ENCODE measurements at regions not wholly inside any gene's neighbourhood (a gene's known extent, or its start where the extent isn't known, plus 50 kb on each side); places are given as distances from the start of the nearest gene placed in this dataset.

- POLR2A ChIA-PET = no interaction called here
- Histone ChIP-seq H3K27ac (ENCODE audit: extremely low read depth, low read depth, low read length) (no peak overlapping the region), H3K9me1 (ENCODE audit: control insufficient read depth, insufficient read depth, low read length) (no peaks in the 10 kb centered on the region), H3K4me1 (replicated peaks in 1 of 2; ENCODE audit: control insufficient read depth in 2 of 2, insufficient read depth in 2 of 2, low read length in 2 of 2) (no peaks in the 10 kb centered on the region), H3K36me3 (ENCODE audit: control insufficient read depth, insufficient read depth, low read length) (no peaks in the 10 kb centered on the region), H4K20me1 (replicated peaks; ENCODE audit: control insufficient read depth, insufficient read depth, low read length) (no peaks in the 10 kb centered on the region), H3K4me2 (ENCODE audit: insufficient read depth, low read length) (no peak overlapping the region), H3K79me2 (ENCODE audit: control insufficient read depth, insufficient read depth, low read length) (no peaks in the 10 kb centered on the region), H3K4me3 (no peak overlapping the region), H3K9ac (ENCODE audit: insufficient read depth in 1 of 2, low read depth in 2 of 2, low read length in 2 of 2) (no peak overlapping the region), H3K9me3 (replicated peaks; ENCODE audit: control insufficient read depth, insufficient read depth, low read depth, low read length) (peaks cover 3% of the 10 kb centered on the region; the same call in 1 of the 2 replicates), H3K27me3 (ENCODE audit: control insufficient read depth in 2 of 2, insufficient read depth in 2 of 2, low read length in 2 of 2) (no peaks in the 10 kb centered on the region), H2AFZ (ENCODE audit: low read depth, low read length) (no peak overlapping the region)
- no TSS peak for BruUV-seq (replicated peaks)
- WGBS (ENCODE audit: insufficient coverage, low coverage, missing lambda C conversion rate) = 0% methylated on average over 2 of the region's 2 CpGs
- no peak for ATAC-seq
- CTCF ChIA-PET (ENCODE audit: low intra/inter-chr PET ratio) = no interaction called here
- FAIRE-seq = no peak
- no peak for DNase-seq (ENCODE audit: extremely low read depth in 1 of 4, low spot score in 3 of 4)
- in situ Hi-C loops (cut with MboI) = no loop called here
- TF ChIP-seq PTBP1 (IDR thresholded peaks at IDR 0.05; ENCODE audit: low read depth, low read length) (no peak), BRF2 (IDR thresholded peaks at IDR 0.05; ENCODE audit: borderline replicate concordance, insufficient read depth, insufficient read length) (no peak), ZNF384 (IDR thresholded peaks at IDR 0.05; ENCODE audit: low read depth, low read length) (no peak), ASH1L (IDR thresholded peaks at IDR 0.05; ENCODE audit: borderline replicate concordance, low read depth, partially characterized antibody) (no peak), NFATC3 (IDR thresholded peaks at IDR 0.05) (no peak), ZFP91 (CRISPR knock-in tag; IDR thresholded peaks at IDR 0.05) (no peak), ZNF431 (CRISPR knock-in tag; IDR thresholded peaks at IDR 0.05) (no peak), ZNF655 (CRISPR knock-in tag; IDR thresholded peaks at IDR 0.05) (no peak), FOXP4 (CRISPR knock-in tag; IDR thresholded peaks at IDR 0.05; ENCODE audit: borderline replicate concordance) (no peak), SETDB1 (IDR thresholded peaks at IDR 0.05; ENCODE audit: low read length) (no peak), HCFC1 (IDR thresholded peaks at IDR 0.05; ENCODE audit: low read depth, low read length) (no peak)
- intact Hi-C loops (cut with micrococcal nuclease) = no loop called here
These were observed 465.0 kb downstream of the TAF11L14 start for GRCh38 chr5:18099261-18099660.
